DOHH2 (cell line): ENCODE measurements at regions not wholly inside any gene's neighbourhood (a gene's known extent, or its start where the extent isn't known, plus 50 kb on each side); places are given as distances from the start of the nearest gene placed in this dataset.

Experiments used
- H3F3A ChIP-seq: fragments of 200-600 bp; sonication (generic), shearing (Covaris generic); 2 replicates; pipeline ENCODE4 v1.6.0; 2016; ENCODE audit warnings: antibody characterized with exemption, mild to moderate bottlenecking; ENCODE audit not compliant: control insufficient read depth, insufficient read depth
- H3K27ac ChIP-seq: fragments of 200-600 bp; sonication (generic); 2 replicates; pipeline ENCODE4 v1.5.1; 2014; ENCODE audit warnings: low read depth, mild to moderate bottlenecking, low read length, moderate library complexity
- H3K27me3 ChIP-seq: fragments of 200-600 bp; sonication (generic); 2 replicates; pipeline ENCODE4 v1.6.1; 2014; ENCODE audit warnings: mild to moderate bottlenecking, low read length, mixed read lengths; ENCODE audit not compliant: control insufficient read depth
- H3K36me3 ChIP-seq: fragments of 200-600 bp; sonication (generic); 2 replicates; pipeline ENCODE4 v1.6.1; 2014; ENCODE audit warnings: mild to moderate bottlenecking, low read length, moderate library complexity, mixed read lengths; ENCODE audit not compliant: control insufficient read depth
- H3K4me1 ChIP-seq: fragments of 200-600 bp; sonication (generic); 2 replicates; pipeline ENCODE4 v1.6.1; 2014; ENCODE audit warnings: mild to moderate bottlenecking, low read length, mixed read lengths; ENCODE audit not compliant: control insufficient read depth
- H3K4me2 ChIP-seq: fragments of 200-600 bp; sonication (generic); 2 replicates; pipeline ENCODE4 v1.6.0; 2014; ENCODE audit warnings: mild to moderate bottlenecking, low read length, moderate library complexity
- H3K4me3 ChIP-seq: fragments of 200-600 bp; sonication (generic); 2 replicates; pipeline ENCODE4 v1.5.1; 2014; ENCODE audit warnings: mild to moderate bottlenecking, low read length, mixed read lengths
- H3K79me2 ChIP-seq: fragments of 200-600 bp; sonication (generic); 2 replicates; pipeline ENCODE4 v1.6.1; 2014; ENCODE audit warnings: mild to moderate bottlenecking, low read length, mixed read lengths; ENCODE audit not compliant: control insufficient read depth
- H3K9me2 ChIP-seq: fragments of 200-600 bp; sonication (generic); replicated peaks from 2 replicates; pipeline ENCODE4 v1.6.1; 2014; ENCODE audit warnings: mild to moderate bottlenecking, low read length, mixed read lengths; ENCODE audit not compliant: control insufficient read depth
- H3K9me3 ChIP-seq: fragments of 200-600 bp; sonication (generic); 2 replicates; pipeline ENCODE4 v1.6.1; 2014; ENCODE audit warnings: antibody characterized with exemption, low read length, mixed read lengths; ENCODE audit not compliant: control insufficient read depth, insufficient read depth
- H4K20me1 ChIP-seq: fragments of 200-600 bp; sonication (generic); 2 replicates; pipeline ENCODE4 v1.6.0; 2014; ENCODE audit warnings: low read depth, mild to moderate bottlenecking, antibody characterized with exemption, low read length, moderate library complexity; ENCODE audit not compliant: control insufficient read depth, insufficient read depth
- CTCF ChIP-seq: fragments of 200-600 bp; sonication (generic); IDR thresholded peaks from one replicate; pipeline ENCODE4 v1.5.1; 2014; ENCODE audit warnings: antibody characterized with exemption, mild to moderate bottlenecking, low read depth, low read length; ENCODE audit not compliant: poor library complexity, severe bottlenecking
- EZH2phosphoT487 ChIP-seq: fragments of 200-600 bp; sonication (generic); IDR thresholded peaks from 2 replicates; pipeline ENCODE4 v1.6.1; 2017; ENCODE audit warnings: borderline replicate concordance, mild to moderate bottlenecking, antibody characterized with exemption, low read length, moderate library complexity, mixed read lengths

GRCh38 chr18:75915941-75916623 is 488.6 kb upstream of the SMIM21 start:
- Histone ChIP-seq H3K9me3 (no peaks in the 10 kb centered on the region; the same call in 1 of the 2 replicates), H3K9me2 (no peaks in the 10 kb centered on the region), H3K4me3 (no peak overlapping the region), H3K4me2 (no peak overlapping the region), H3F3A (no peaks in the 10 kb centered on the region), H3K4me1 (no peaks in the 10 kb centered on the region), H3K27ac (no peak overlapping the region), H3K79me2 (no peaks in the 10 kb centered on the region), H3K36me3 (no peaks in the 10 kb centered on the region), H4K20me1 (no peaks in the 10 kb centered on the region), H3K27me3 (no peaks in the 10 kb centered on the region)
- no peak for TF ChIP-seq EZH2phosphoT487
- no peak for TF ChIP-seq CTCF

- Histone ChIP-seq H3K4me2 (no peak overlapping the region), H3K4me3 (no peak overlapping the region), H3K27me3 (no peaks in the 10 kb centered on the region), H3K36me3 (no peaks in the 10 kb centered on the region), H3K79me2 (no peaks in the 10 kb centered on the region), H3K27ac (no peak overlapping the region), H3K4me1 (no peaks in the 10 kb centered on the region), H3K9me3 (no peaks in the 10 kb centered on the region; the same call in 1 of the 2 replicates), H3K9me2 (no peaks in the 10 kb centered on the region), H4K20me1 (no peaks in the 10 kb centered on the region), H3F3A (no peaks in the 10 kb centered on the region)
- TF ChIP-seq CTCF = no peak
- no peak for TF ChIP-seq EZH2phosphoT487
Observed at GRCh38 chr18:75912829-75913228, 485.3 kb upstream of the SMIM21 start.

- Histone ChIP-seq H3K27me3 (no peaks in the 10 kb centered on the region), H3K9me2 (no peaks in the 10 kb centered on the region), H3K36me3 (no peaks in the 10 kb centered on the region), H3K4me3 (no peak overlapping the region), H3K27ac (no peak overlapping the region), H3F3A (no peaks in the 10 kb centered on the region), H3K79me2 (no peaks in the 10 kb centered on the region), H3K4me1 (no peaks in the 10 kb centered on the region), H3K4me2 (no peak overlapping the region), H3K9me3 (peaks cover 3% of the 10 kb centered on the region; the same call in 1 of the 2 replicates), H4K20me1 (no peaks in the 10 kb centered on the region)
- TF ChIP-seq EZH2phosphoT487 = no peak
- no peak for TF ChIP-seq CTCF
Observed at GRCh38 chr18:75904416-75904815, 476.9 kb upstream of the SMIM21 start.
